Upper lobe of left lung (tissue), 6 donors: ENCODE measurements at regions not wholly inside any gene's neighbourhood (a gene's known extent, or its start where the extent isn't known, plus 50 kb on each side); places are given as distances from the start of the nearest gene placed in this dataset.

Experiments used
- ATAC-seq, 2 donors: fragments of 200-7000 bp; cut with Tn5 transposase; one replicate each; pipeline ENCODE4 v1.9.1; 2022; ENCODE audit warnings: mild to moderate bottlenecking in 2 of 2, moderate library complexity in 2 of 2; ENCODE audit not compliant: low FRiP score in 2 of 2
- DNase-seq, 2 donors: peaks; one replicate each; pipeline ENCODE4 v3.0.0-alpha.2; 2019 to 2020
- H3K27ac ChIP-seq, 4 donors: fragments of 200-600 bp; sonication (generic); one replicate each; pipeline ENCODE4 v1.5.1; 2016 to 2019
- H3K27me3 ChIP-seq, 4 donors: fragments of 200-600 bp; sonication (generic); one replicate each; pipeline ENCODE4 v1.5.1; 2017 to 2019
- H3K36me3 ChIP-seq, 4 donors: fragments of 200-600 bp; sonication (generic); one replicate each; pipeline ENCODE4 v1.5.1; 2016 to 2019
- H3K4me1 ChIP-seq, 4 donors: fragments of 200-600 bp; sonication (generic); one replicate each; pipeline ENCODE4 v1.5.1; 2018 to 2019
- H3K4me3 ChIP-seq, 4 donors: fragments of 200-600 bp; sonication (generic); one replicate each; pipeline ENCODE4 v1.5.1; 2017 to 2019; ENCODE audit warnings: mild to moderate bottlenecking in 2 of 4, moderate library complexity in 1 of 4
- H3K9me3 ChIP-seq, 4 donors: fragments of 200-600 bp; sonication (generic); one replicate each; pipeline ENCODE4 v1.5.1; 2018 to 2019
- CTCF ChIP-seq, 6 experiments: fragments of 450-650 bp in 4 of 6; fragments of 200-600 bp in 2 of 6; sonication (generic) in 2 of 6; IDR thresholded peaks; one replicate each; pipeline ENCODE4 v1.5.1; 2016 to 2019; ENCODE audit warnings: antibody characterized with exemption in 6 of 6
- EP300 ChIP-seq, 4 donors: sonication (generic); formaldehyde crosslinking; IDR thresholded peaks; one replicate each; pipeline ENCODE4 v1.5.1; 2017; ENCODE audit warnings: antibody characterized with exemption in 4 of 4, control low read depth in 2 of 4
- POLR2A ChIP-seq, 4 donors: fragments of 450-650 bp; IDR thresholded peaks; one replicate each; pipeline ENCODE4 v1.5.1; 2016 to 2017; ENCODE audit warnings: antibody characterized with exemption in 4 of 4, mild to moderate bottlenecking in 2 of 4
- POLR2AphosphoS5 ChIP-seq, 2 donors: sonication (generic); formaldehyde crosslinking; IDR thresholded peaks; one replicate each; pipeline ENCODE4 v1.5.1; 2017; ENCODE audit warnings: antibody characterized with exemption in 2 of 2
- WGBS, 2 donors: methylation state at CpG; one replicate each; pipeline ENCODE4 v1.1.5; 2017 to 2018; 5-methylcytosine and 5-hydroxymethylcytosine counted together
- donor health status: DM: no; HTN: no; CAD: no; lungs with moderate emphysema.
- donor health status: DM: no; HTN: yes; CAD: no; lungs with severe emphysema.

GRCh38 chr17:83153681-83154310 lies 74.4 kb downstream of the METRNL start:
- H3K9me3 ChIP-seq = no peaks in the 10 kb centered on the region
- H3K4me3 ChIP-seq = no peak overlapping the region
- ATAC-seq (no peak), DNase-seq (peak in 1 of 2 donors; percentile 83)
- TF ChIP-seq POLR2A (IDR thresholded peaks at IDR 0.05) (no peak), EP300 (IDR thresholded peaks at IDR 0.05) (no peak), POLR2AphosphoS5 (IDR thresholded peaks at IDR 0.05) (no peak), CTCF (IDR thresholded peaks at IDR 0.05) (no peak)
- H3K27ac ChIP-seq = peak overlapping the region in 1 of 4 donors; percentile 54
- no peaks in the 10 kb centered on the region for H3K27me3 ChIP-seq
- 82 to 92% methylated on average over 6 to 26 of the region's 29 CpGs for WGBS, 2 donors
- H3K36me3 ChIP-seq = no peaks in the 10 kb centered on the region
- peaks cover 0 to 11% (median 8%) of the 10 kb centered on the region in 4 donors for H3K4me1 ChIP-seq

GRCh38 chr17:83154311-83155127 lies 75.1 kb downstream of the METRNL start:
- no peaks in the 10 kb centered on the region for H3K36me3 ChIP-seq
- peak in 1 of 2 donors; percentile 37 for DNase-seq
- no peak overlapping the region for H3K4me3 ChIP-seq
- no peaks in the 10 kb centered on the region for H3K27me3 ChIP-seq
- H3K4me1 ChIP-seq = peaks cover 0 to 11% (median 8%) of the 10 kb centered on the region in 4 donors
- H3K9me3 ChIP-seq = no peaks in the 10 kb centered on the region
- TF ChIP-seq EP300 (IDR thresholded peaks at IDR 0.05) (no peak), POLR2A (IDR thresholded peaks at IDR 0.05) (no peak), POLR2AphosphoS5 (IDR thresholded peaks at IDR 0.05) (no peak), CTCF (IDR thresholded peaks at IDR 0.05) (no peak)
- WGBS, 2 donors = 61 to 78% methylated on average over 9 of the region's 9 CpGs
- no peak overlapping the region for H3K27ac ChIP-seq
- no peak for ATAC-seq

DNA sequence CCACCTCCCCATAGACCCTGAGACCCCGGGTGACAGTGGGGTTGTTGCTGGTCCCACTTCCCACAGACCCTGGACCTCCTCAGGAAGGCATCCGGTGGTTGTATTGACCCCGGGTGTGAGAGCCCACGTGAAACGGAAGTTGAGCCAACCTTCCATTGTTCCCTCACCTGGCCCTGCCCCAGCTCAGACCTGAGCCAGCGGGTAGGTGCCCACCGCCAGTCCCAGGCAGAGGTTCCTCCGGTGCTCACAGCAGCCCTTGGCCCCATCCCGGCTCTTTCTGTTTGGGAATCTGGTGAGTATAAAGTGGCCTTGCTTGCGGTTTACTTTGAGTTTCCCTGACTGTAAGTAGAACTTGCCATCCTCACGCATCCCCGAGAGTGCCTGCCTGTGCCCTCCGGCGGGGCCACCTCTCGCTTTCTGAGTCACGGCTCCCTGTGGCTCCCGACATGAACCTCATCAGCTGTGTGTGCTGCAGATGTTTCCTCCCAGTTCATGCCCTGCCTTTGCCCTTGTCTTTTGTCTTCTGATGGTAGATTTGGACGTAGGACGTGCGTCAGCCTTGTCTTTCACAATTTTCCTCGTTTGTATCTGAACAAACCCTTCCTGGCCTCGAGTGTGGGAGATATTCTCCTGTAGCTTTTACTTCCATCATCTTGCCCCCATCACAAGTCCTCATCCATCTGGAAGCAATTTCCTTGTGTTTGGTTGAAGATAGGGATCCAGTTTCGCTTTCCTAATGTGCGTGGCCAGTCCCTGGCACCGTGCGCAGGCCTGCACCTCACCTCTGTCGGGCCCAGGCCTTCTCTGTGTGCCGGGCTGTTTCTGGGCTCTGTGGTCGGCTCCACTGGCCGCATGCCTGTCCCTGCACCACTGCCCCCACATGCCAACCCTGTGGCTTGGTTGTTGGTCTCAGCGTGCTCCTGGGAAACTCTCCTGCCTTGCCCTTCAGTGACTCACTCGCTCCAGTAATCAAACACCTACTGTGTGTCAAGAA lies 76.0 kb downstream of the METRNL start:
- H3K27ac ChIP-seq = no peak overlapping the region

More for the DNA sequence above, 76.0 kb downstream of the METRNL start:
- TF ChIP-seq CTCF (IDR thresholded peaks at IDR 0.05) (no peak), POLR2A (IDR thresholded peaks at IDR 0.05) (peak in 1 of 4 donors; percentile 65), EP300 (IDR thresholded peaks at IDR 0.05) (peak; percentile 53 to 95 (median 86)), POLR2AphosphoS5 (IDR thresholded peaks at IDR 0.05) (peak in 1 of 2 donors; percentile 71)
- DNase-seq = peak; percentile 67 to 85
- WGBS, 2 donors = 75 to 78% methylated on average over 26 to 32 of the region's 32 CpGs
- H3K27me3 ChIP-seq = no peaks in the 10 kb centered on the region
- ATAC-seq = peak; percentile 6 to 73
- no peaks in the 10 kb centered on the region for H3K9me3 ChIP-seq
- peaks cover 0 to 11% (median 8%) of the 10 kb centered on the region in 4 donors for H3K4me1 ChIP-seq
- no peak overlapping the region for H3K4me3 ChIP-seq
- H3K36me3 ChIP-seq = no peaks in the 10 kb centered on the region
